Epithelial cell of proximal tubule (primary cell): ENCODE measurements at regions not wholly inside any gene's neighbourhood (a gene's known extent, or its start where the extent isn't known, plus 50 kb on each side); places are given as distances from the start of the nearest gene placed in this dataset.

Experiments
- DNase-seq: peaks from one replicate; pipeline ENCODE4 v3.0.0-alpha.2; 2011; ENCODE audit warnings: low read depth
- H3K4me3 ChIP-seq: 2 replicates; pipeline ENCODE4 v1.5.1; 2011; ENCODE audit warnings: low read depth, mild to moderate bottlenecking, low read length
- CTCF ChIP-seq: conservative IDR thresholded peaks from 2 replicates; pipeline ENCODE4 v1.5.1; 2012; ENCODE audit warnings: low read depth, mild to moderate bottlenecking, low read length

- DNase-seq = no peak
- no peak for TF ChIP-seq CTCF
- no peak overlapping the region for H3K4me3 ChIP-seq
Observed at GRCh38 chr13:72545030-72545719, 182.3 kb downstream of the MZT1 start.

GRCh38 chr13:72544042-72544441, 183.4 kb downstream of the MZT1 start:
- no peak overlapping the region for H3K4me3 ChIP-seq
- TF ChIP-seq CTCF = no peak
- no peak for DNase-seq

- no peak for DNase-seq
- no peak for TF ChIP-seq CTCF
- H3K4me3 ChIP-seq = no peak overlapping the region
Observed at GRCh38 chr13:72542241-72542640, 185.2 kb downstream of the MZT1 start.

GRCh38 chr13:72541674-72542073, 185.8 kb downstream of the MZT1 start:
- no peak overlapping the region for H3K4me3 ChIP-seq
- no peak for TF ChIP-seq CTCF
- no peak for DNase-seq

GRCh38 chr13:72540881-72541280, 186.5 kb downstream of the MZT1 start:
- TF ChIP-seq CTCF = no peak
- DNase-seq = no peak
- no peak overlapping the region for H3K4me3 ChIP-seq

- TF ChIP-seq CTCF = no peak
- no peak for DNase-seq
- H3K4me3 ChIP-seq = no peak overlapping the region
Observed at GRCh38 chr13:72539925-72540324, 187.5 kb downstream of the MZT1 start.

GRCh38 chr13:72537782-72538181, 189.6 kb downstream of the MZT1 start:
- TF ChIP-seq CTCF = no peak
- no peak for DNase-seq
- no peak overlapping the region for H3K4me3 ChIP-seq
